ENCODE measurements at regions not wholly inside any gene's neighbourhood (a gene's known extent, or its start where the extent isn't known, plus 50 kb on each side); places are given as distances from the start of the nearest gene placed in this dataset.

GRCh38 chr5:36355516-36355915 lies 53.8 kb upstream of the RANBP3L start:
- TF ChIP-seq, protein P1, sequence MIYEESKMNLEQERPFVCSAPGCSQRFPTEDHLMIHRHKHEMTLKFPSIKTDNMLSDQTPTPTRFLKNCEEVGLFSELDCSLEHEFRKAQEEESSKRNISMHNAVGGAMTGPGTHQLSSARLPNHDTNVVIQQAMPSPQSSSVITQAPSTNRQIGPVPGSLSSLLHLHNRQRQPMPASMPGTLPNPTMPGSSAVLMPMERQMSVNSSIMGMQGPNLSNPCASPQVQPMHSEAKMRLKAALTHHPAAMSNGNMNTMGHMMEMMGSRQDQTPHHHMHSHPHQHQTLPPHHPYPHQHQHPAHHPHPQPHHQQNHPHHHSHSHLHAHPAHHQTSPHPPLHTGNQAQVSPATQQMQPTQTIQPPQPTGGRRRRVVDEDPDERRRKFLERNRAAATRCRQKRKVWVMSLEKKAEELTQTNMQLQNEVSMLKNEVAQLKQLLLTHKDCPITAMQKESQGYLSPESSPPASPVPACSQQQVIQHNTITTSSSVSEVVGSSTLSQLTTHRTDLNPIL (CRISPR knock-in tag; IDR thresholded peaks at IDR 0.05; ENCODE audit: low read depth), result no peak
- TF ChIP-seq ZNF8 (CRISPR knock-in tag; IDR thresholded peaks at IDR 0.05) (no peak), ISL1 (CRISPR knock-in tag; IDR thresholded peaks at IDR 0.05) (no peak), PPARA (CRISPR knock-in tag; IDR thresholded peaks at IDR 0.05; ENCODE audit: borderline replicate concordance) (no peak), GLIS3 (CRISPR knock-in tag; IDR thresholded peaks at IDR 0.05) (no peak), ESRRG (CRISPR knock-in tag; IDR thresholded peaks at IDR 0.05) (no peak), ZFP30 (CRISPR knock-in tag; IDR thresholded peaks at IDR 0.05) (no peak), RARB (CRISPR knock-in tag; IDR thresholded peaks at IDR 0.05) (no peak), ZNF70 (CRISPR knock-in tag; IDR thresholded peaks at IDR 0.05) (no peak), ARNTL (CRISPR knock-in tag; IDR thresholded peaks at IDR 0.05; ENCODE audit: borderline replicate concordance, low read depth) (no peak), ZNF565 (CRISPR knock-in tag; conservative IDR thresholded peaks at IDR 0.05; ENCODE audit: low read depth) (no peak), PATZ1 (CRISPR knock-in tag; IDR thresholded peaks at IDR 0.05; ENCODE audit: borderline replicate concordance) (no peak), CSRNP3 (CRISPR knock-in tag; IDR thresholded peaks at IDR 0.05) (no peak), CSDC2 (CRISPR knock-in tag; IDR thresholded peaks at IDR 0.05) (no peak), OSR1 (CRISPR knock-in tag; IDR thresholded peaks at IDR 0.05) (no peak)
- TF ChIP-seq, protein P2, sequence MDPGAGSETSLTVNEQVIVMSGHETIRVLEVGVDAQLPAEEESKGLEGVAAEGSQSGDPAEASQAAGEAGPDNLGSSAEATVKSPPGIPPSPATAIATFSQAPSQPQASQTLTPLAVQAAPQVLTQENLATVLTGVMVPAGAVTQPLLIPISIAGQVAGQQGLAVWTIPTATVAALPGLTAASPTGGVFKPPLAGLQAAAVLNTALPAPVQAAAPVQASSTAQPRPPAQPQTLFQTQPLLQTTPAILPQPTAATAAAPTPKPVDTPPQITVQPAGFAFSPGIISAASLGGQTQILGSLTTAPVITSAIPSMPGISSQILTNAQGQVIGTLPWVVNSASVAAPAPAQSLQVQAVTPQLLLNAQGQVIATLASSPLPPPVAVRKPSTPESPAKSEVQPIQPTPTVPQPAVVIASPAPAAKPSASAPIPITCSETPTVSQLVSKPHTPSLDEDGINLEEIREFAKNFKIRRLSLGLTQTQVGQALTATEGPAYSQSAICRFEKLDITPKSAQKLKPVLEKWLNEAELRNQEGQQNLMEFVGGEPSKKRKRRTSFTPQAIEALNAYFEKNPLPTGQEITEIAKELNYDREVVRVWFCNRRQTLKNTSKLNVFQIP (CRISPR knock-in tag; IDR thresholded peaks at IDR 0.05; ENCODE audit: borderline replicate concordance, low read depth), result no peak
- TF ChIP-seq, protein P3, sequence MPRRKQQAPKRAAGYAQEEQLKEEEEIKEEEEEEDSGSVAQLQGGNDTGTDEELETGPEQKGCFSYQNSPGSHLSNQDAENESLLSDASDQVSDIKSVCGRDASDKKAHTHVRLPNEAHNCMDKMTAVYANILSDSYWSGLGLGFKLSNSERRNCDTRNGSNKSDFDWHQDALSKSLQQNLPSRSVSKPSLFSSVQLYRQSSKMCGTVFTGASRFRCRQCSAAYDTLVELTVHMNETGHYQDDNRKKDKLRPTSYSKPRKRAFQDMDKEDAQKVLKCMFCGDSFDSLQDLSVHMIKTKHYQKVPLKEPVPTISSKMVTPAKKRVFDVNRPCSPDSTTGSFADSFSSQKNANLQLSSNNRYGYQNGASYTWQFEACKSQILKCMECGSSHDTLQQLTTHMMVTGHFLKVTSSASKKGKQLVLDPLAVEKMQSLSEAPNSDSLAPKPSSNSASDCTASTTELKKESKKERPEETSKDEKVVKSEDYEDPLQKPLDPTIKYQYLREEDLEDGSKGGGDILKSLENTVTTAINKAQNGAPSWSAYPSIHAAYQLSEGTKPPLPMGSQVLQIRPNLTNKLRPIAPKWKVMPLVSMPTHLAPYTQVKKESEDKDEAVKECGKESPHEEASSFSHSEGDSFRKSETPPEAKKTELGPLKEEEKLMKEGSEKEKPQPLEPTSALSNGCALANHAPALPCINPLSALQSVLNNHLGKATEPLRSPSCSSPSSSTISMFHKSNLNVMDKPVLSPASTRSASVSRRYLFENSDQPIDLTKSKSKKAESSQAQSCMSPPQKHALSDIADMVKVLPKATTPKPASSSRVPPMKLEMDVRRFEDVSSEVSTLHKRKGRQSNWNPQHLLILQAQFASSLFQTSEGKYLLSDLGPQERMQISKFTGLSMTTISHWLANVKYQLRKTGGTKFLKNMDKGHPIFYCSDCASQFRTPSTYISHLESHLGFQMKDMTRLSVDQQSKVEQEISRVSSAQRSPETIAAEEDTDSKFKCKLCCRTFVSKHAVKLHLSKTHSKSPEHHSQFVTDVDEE (CRISPR knock-in tag; IDR thresholded peaks at IDR 0.05), result no peak
- no peak for ATAC-seq

DNA sequence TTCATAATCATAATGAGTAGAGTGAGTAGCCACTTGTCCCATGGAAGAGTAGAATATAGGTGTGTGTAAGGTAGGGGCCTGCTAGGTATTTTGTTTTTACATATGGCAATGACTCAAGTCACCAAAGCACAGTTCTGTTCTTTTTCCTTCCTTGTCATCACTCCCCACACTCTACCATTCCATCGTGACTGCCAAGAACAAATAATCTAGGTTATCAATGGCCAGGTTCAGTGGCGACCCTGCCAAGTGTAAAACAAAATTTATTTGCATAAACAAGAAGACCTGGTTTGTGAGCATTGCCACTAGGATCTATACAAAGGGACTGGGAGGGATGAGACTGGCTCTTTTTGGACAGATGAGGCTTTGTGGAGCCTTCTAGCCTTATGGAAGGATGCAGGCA lies 55.2 kb upstream of the RANBP3L start:
- TF ChIP-seq PATZ1 (CRISPR knock-in tag; IDR thresholded peaks at IDR 0.05; ENCODE audit: borderline replicate concordance) (no peak), ZFP30 (CRISPR knock-in tag; IDR thresholded peaks at IDR 0.05) (no peak), ZNF70 (CRISPR knock-in tag; IDR thresholded peaks at IDR 0.05) (no peak), ZFP3 (CRISPR knock-in tag; IDR thresholded peaks at IDR 0.05) (no peak), ZNF565 (CRISPR knock-in tag; conservative IDR thresholded peaks at IDR 0.05; ENCODE audit: low read depth) (no peak), TOX (CRISPR knock-in tag; IDR thresholded peaks at IDR 0.05; ENCODE audit: borderline replicate concordance) (no peak), RARB (CRISPR knock-in tag; IDR thresholded peaks at IDR 0.05) (no peak), BACH2 (CRISPR knock-in tag; IDR thresholded peaks at IDR 0.05; ENCODE audit: borderline replicate concordance) (no peak), ZC3H10 (CRISPR knock-in tag; IDR thresholded peaks at IDR 0.05) (no peak), OSR1 (CRISPR knock-in tag; IDR thresholded peaks at IDR 0.05) (no peak), ZNF8 (CRISPR knock-in tag; IDR thresholded peaks at IDR 0.05) (no peak), TCF4 (CRISPR knock-in tag; IDR thresholded peaks at IDR 0.05; ENCODE audit: borderline replicate concordance) (no peak), ARNTL (CRISPR knock-in tag; IDR thresholded peaks at IDR 0.05; ENCODE audit: borderline replicate concordance, low read depth) (no peak)
- TF ChIP-seq, protein P2 (CRISPR knock-in tag; IDR thresholded peaks at IDR 0.05; ENCODE audit: borderline replicate concordance, low read depth), result no peak
- TF ChIP-seq, protein P3 (CRISPR knock-in tag; IDR thresholded peaks at IDR 0.05), result no peak
- no peak for ATAC-seq
